Neural progenitor cell (in vitro differentiated cells): ENCODE measurements at regions not wholly inside any gene's neighbourhood (a gene's known extent, or its start where the extent isn't known, plus 50 kb on each side); places are given as distances from the start of the nearest gene placed in this dataset.

Experiments
- DNase-seq: peaks from one replicate; pipeline ENCODE4 v3.0.0-alpha.2; 2016; ENCODE audit warnings: low spot score
- H2AFZ ChIP-seq: fragments of 200-600 bp; sonication (generic); replicated peaks from 2 replicates; pipeline ENCODE4 v1.6.1; 2016; ENCODE audit warnings: antibody characterized with exemption
- H3F3A ChIP-seq: fragments of 200-600 bp; sonication (generic); 2 replicates; pipeline ENCODE4 v1.6.1; 2016; ENCODE audit warnings: antibody characterized with exemption, low read depth
- H3K27ac ChIP-seq: fragments of 200-600 bp; sonication (generic); 2 replicates; pipeline ENCODE4 v1.5.1; 2016; ENCODE audit warnings: mild to moderate bottlenecking
- H3K27me3 ChIP-seq: fragments of 200-600 bp; sonication (generic); 2 replicates; pipeline ENCODE4 v1.6.1; 2016; ENCODE audit warnings: mild to moderate bottlenecking, moderate library complexity
- H3K36me3 ChIP-seq: fragments of 200-600 bp; sonication (generic); 2 replicates; pipeline ENCODE4 v1.5.1; 2016
- H3K4me1 ChIP-seq: fragments of 200-600 bp; sonication (generic); 2 replicates; pipeline ENCODE4 v1.6.1; 2016; ENCODE audit warnings: mixed run types
- H3K4me2 ChIP-seq: fragments of 200-600 bp; sonication (generic); 2 replicates; pipeline ENCODE4 v1.6.1; 2016
- H3K4me3 ChIP-seq: fragments of 200-600 bp; sonication (generic); 2 replicates; pipeline ENCODE4 v1.5.1; 2016
- H3K79me2 ChIP-seq: fragments of 200-600 bp; sonication (generic); 2 replicates; pipeline ENCODE4 v1.6.1; 2016; ENCODE audit warnings: low read depth
- H3K9ac ChIP-seq: fragments of 200-600 bp; sonication (generic); 2 replicates; pipeline ENCODE4 v1.6.1; 2016
- H3K9me3 ChIP-seq: fragments of 200-600 bp; sonication (generic); 2 replicates; pipeline ENCODE4 v1.5.1; 2016; ENCODE audit warnings: low read depth
- H4K20me1 ChIP-seq: fragments of 200-600 bp; sonication (generic); 2 replicates; pipeline ENCODE4 v1.6.1; 2016; ENCODE audit warnings: low read depth
- H3K27ac Mint-ChIP-seq: 3 replicates; pipeline ENCODE4 v1.8.0; 2021; ENCODE audit warnings: mixed read lengths
- H3K27me3 Mint-ChIP-seq: 2 replicates; pipeline ENCODE4 v1.8.0; 2022; ENCODE audit warnings: low read depth, mild to moderate bottlenecking, inconsistent platforms, moderate library complexity, mixed read lengths; ENCODE audit not compliant: insufficient read depth
- H3K36me3 Mint-ChIP-seq: 3 replicates; pipeline ENCODE4 v1.8.0; 2021; ENCODE audit warnings: mixed read lengths
- H3K4me1 Mint-ChIP-seq: 3 replicates; pipeline ENCODE4 v1.8.0; 2021; ENCODE audit warnings: mixed read lengths
- H3K4me3 Mint-ChIP-seq: 3 replicates; pipeline ENCODE4 v1.8.0; 2021; ENCODE audit warnings: mild to moderate bottlenecking, moderate library complexity, mixed read lengths
- H3K9me3 Mint-ChIP-seq: 3 replicates; pipeline ENCODE4 v1.8.0; 2020; ENCODE audit warnings: mixed read lengths
- EZH2 ChIP-seq: fragments of 200-600 bp; sonication (generic); IDR thresholded peaks from 2 replicates; pipeline ENCODE4 v1.6.1; 2017; ENCODE audit warnings: antibody characterized with exemption, mild to moderate bottlenecking, moderate library complexity
- EZH2phosphoT487 ChIP-seq: fragments of 200-600 bp; sonication (generic); IDR thresholded peaks from 2 replicates; pipeline ENCODE4 v1.6.1; 2017; ENCODE audit warnings: antibody characterized with exemption
- TF ChIP-seq, protein P1 (sequence below): fragments of 200-600 bp; sonication (generic); IDR thresholded peaks from 2 replicates; pipeline ENCODE4 v1.5.1; 2017; ENCODE audit warnings: antibody characterized with exemption, mild to moderate bottlenecking

GRCh38 chr6:54655162-54655561 is 191.4 kb upstream of the FAM83B start:
- Histone ChIP-seq H3K4me3 (no peak overlapping the region), H3K27me3 (no peaks in the 10 kb centered on the region), H3K27ac (no peak overlapping the region), H3K4me1 (no peaks in the 10 kb centered on the region), H3K36me3 (no peaks in the 10 kb centered on the region), H3F3A (no peaks in the 10 kb centered on the region), H4K20me1 (no peaks in the 10 kb centered on the region), H3K9ac (no peak overlapping the region), H3K4me2 (no peak overlapping the region), H3K79me2 (no peaks in the 10 kb centered on the region), H3K9me3 (no peaks in the 10 kb centered on the region), H2AFZ (no peak overlapping the region)
- TF ChIP-seq EZH2phosphoT487 (no peak), EZH2 (no peak)
- TF ChIP-seq, protein P1, sequence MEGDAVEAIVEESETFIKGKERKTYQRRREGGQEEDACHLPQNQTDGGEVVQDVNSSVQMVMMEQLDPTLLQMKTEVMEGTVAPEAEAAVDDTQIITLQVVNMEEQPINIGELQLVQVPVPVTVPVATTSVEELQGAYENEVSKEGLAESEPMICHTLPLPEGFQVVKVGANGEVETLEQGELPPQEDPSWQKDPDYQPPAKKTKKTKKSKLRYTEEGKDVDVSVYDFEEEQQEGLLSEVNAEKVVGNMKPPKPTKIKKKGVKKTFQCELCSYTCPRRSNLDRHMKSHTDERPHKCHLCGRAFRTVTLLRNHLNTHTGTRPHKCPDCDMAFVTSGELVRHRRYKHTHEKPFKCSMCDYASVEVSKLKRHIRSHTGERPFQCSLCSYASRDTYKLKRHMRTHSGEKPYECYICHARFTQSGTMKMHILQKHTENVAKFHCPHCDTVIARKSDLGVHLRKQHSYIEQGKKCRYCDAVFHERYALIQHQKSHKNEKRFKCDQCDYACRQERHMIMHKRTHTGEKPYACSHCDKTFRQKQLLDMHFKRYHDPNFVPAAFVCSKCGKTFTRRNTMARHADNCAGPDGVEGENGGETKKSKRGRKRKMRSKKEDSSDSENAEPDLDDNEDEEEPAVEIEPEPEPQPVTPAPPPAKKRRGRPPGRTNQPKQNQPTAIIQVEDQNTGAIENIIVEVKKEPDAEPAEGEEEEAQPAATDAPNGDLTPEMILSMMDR: no peak
- no peak overlapping the region for H3K27ac Mint-ChIP-seq
- H3K4me1 Mint-ChIP-seq: no peaks in the 10 kb centered on the region
- no peak for DNase-seq
- no peak overlapping the region for H3K4me3 Mint-ChIP-seq
- H3K36me3 Mint-ChIP-seq: no peaks in the 10 kb centered on the region
- H3K27me3 Mint-ChIP-seq: peaks cover 2% of the 10 kb centered on the region
- no peaks in the 10 kb centered on the region for H3K9me3 Mint-ChIP-seq

- TF ChIP-seq EZH2 (no peak), EZH2phosphoT487 (no peak)
- TF ChIP-seq, protein P1: no peak
- H3K27ac Mint-ChIP-seq: peak overlapping the region; percentile 89
- peak; percentile 65 for DNase-seq
- peaks cover 20% of the 10 kb centered on the region for H3K4me1 Mint-ChIP-seq
- H3K9me3 ChIP-seq: no peaks in the 10 kb centered on the region
- H3K4me3 Mint-ChIP-seq: no peak overlapping the region
- H4K20me1 ChIP-seq: no peaks in the 10 kb centered on the region
- peaks cover 29% of the 10 kb centered on the region for H3K4me1 ChIP-seq
- H3F3A ChIP-seq: peaks cover 16% of the 10 kb centered on the region
- H3K36me3 Mint-ChIP-seq: peaks cover 3% of the 10 kb centered on the region
- no peak overlapping the region for H3K9ac ChIP-seq
- H3K27me3 Mint-ChIP-seq: peaks cover 3% of the 10 kb centered on the region
- H3K27ac ChIP-seq: peak overlapping the region; percentile 76
- no peaks in the 10 kb centered on the region for H3K36me3 ChIP-seq
- H3K4me3 ChIP-seq: peak overlapping the region; percentile 22
- no peak overlapping the region for H2AFZ ChIP-seq
- peak overlapping the region; percentile 70 for H3K4me2 ChIP-seq
- H3K9me3 Mint-ChIP-seq: peaks cover 20% of the 10 kb centered on the region
- H3K79me2 ChIP-seq: no peaks in the 10 kb centered on the region
- no peaks in the 10 kb centered on the region for H3K27me3 ChIP-seq
Observed at GRCh38 chr6:54665278-54665677, 181.3 kb upstream of the FAM83B start.

GRCh38 chr6:54680531-54680930 is 166.0 kb upstream of the FAM83B start:
- H3K4me1 Mint-ChIP-seq: peaks cover 7% of the 10 kb centered on the region
- no peaks in the 10 kb centered on the region for H3K9me3 Mint-ChIP-seq
- no peak overlapping the region for H3K27ac Mint-ChIP-seq
- H3K27ac ChIP-seq: no peak overlapping the region
- H2AFZ ChIP-seq: no peak overlapping the region
- no peak overlapping the region for H3K9ac ChIP-seq
- TF ChIP-seq, protein P1: no peak
- TF ChIP-seq EZH2phosphoT487 (no peak), EZH2 (no peak)
- no peak overlapping the region for H3K4me3 Mint-ChIP-seq
- no peak overlapping the region for H3K4me3 ChIP-seq
- H3F3A ChIP-seq: no peaks in the 10 kb centered on the region
- H3K4me2 ChIP-seq: no peak overlapping the region
- no peaks in the 10 kb centered on the region for H3K36me3 ChIP-seq
- no peaks in the 10 kb centered on the region for H4K20me1 ChIP-seq
- H3K27me3 Mint-ChIP-seq: peaks cover 2% of the 10 kb centered on the region
- H3K9me3 ChIP-seq: no peaks in the 10 kb centered on the region
- no peaks in the 10 kb centered on the region for H3K79me2 ChIP-seq
- no peak for DNase-seq
- no peaks in the 10 kb centered on the region for H3K4me1 ChIP-seq
- no peaks in the 10 kb centered on the region for H3K36me3 Mint-ChIP-seq
- H3K27me3 ChIP-seq: no peaks in the 10 kb centered on the region
